Chondrocyte (in vitro differentiated cells): ENCODE measurements at regions not wholly inside any gene's neighbourhood (a gene's known extent, or its start where the extent isn't known, plus 50 kb on each side); places are given as distances from the start of the nearest gene placed in this dataset. TPM values are rescaled to one million over a fixed set of nuclear protein-coding genes. Genes with fewer than 3 reads are reported as not detected.
"Not testable (repeated sequence)": the region's sequence is repeated elsewhere in the genome, so short reads cannot be mapped to it uniquely, and the experiment has no call there.

Experiments
- DNase-seq: peaks from one replicate; pipeline ENCODE4 v3.0.0; 2021; ENCODE audit warnings: mixed read lengths, low spot score
- H3K27ac Mint-ChIP-seq: one replicate; pipeline ENCODE4 v1.8.0; 2021; ENCODE audit warnings: mild to moderate bottlenecking, moderate library complexity, mixed read lengths; ENCODE audit not compliant: unreplicated experiment
- H3K27me3 Mint-ChIP-seq: 2 replicates; pipeline ENCODE4 v1.8.0; 2021; ENCODE audit warnings: low read depth, mixed read lengths
- H3K36me3 Mint-ChIP-seq: 2 replicates; pipeline ENCODE4 v1.8.0; 2021; ENCODE audit warnings: low read depth, mixed read lengths
- H3K4me1 Mint-ChIP-seq: 2 replicates; pipeline ENCODE4 v1.8.0; 2021; ENCODE audit warnings: low read depth, mild to moderate bottlenecking, mixed read lengths
- H3K4me3 Mint-ChIP-seq: one replicate; pipeline ENCODE4 v1.8.0; 2021; ENCODE audit warnings: mild to moderate bottlenecking, moderate library complexity, mixed read lengths; ENCODE audit not compliant: unreplicated experiment
- H3K9me3 Mint-ChIP-seq: 2 replicates; pipeline ENCODE4 v1.8.0; 2021; ENCODE audit warnings: low read depth, mixed read lengths
- microRNA-seq: library from miRNA; unstranded; fragments of <30 nt; microRNA quantifications from one replicate; pipeline ENCODE4 v1.2.0, GENCODE V29; 2020; ENCODE audit warnings: borderline number of aligned reads

GRCh38 chr16:70058056-70058455 lies 56.1 kb upstream of the PDPR start:
- not testable (repeated sequence) for H3K27me3 Mint-ChIP-seq, H3K36me3 Mint-ChIP-seq, DNase-seq, H3K4me3 Mint-ChIP-seq, H3K9me3 Mint-ChIP-seq
- H3K4me1 Mint-ChIP-seq, result peaks cover 26% of the 10 kb centered on the region
- peak overlapping the region; percentile 63 for H3K27ac Mint-ChIP-seq

GRCh38 chr16:70059429-70059828 lies 54.7 kb upstream of the PDPR start:
- H3K9me3 Mint-ChIP-seq, H3K4me3 Mint-ChIP-seq, H3K27me3 Mint-ChIP-seq, H3K27ac Mint-ChIP-seq, H3K36me3 Mint-ChIP-seq, DNase-seq: not testable (repeated sequence)
- H3K4me1 Mint-ChIP-seq, result peaks cover 39% of the 10 kb centered on the region

GRCh38 chr16:70060521-70061027 lies 53.6 kb upstream of the PDPR start:
- H3K27me3 Mint-ChIP-seq, H3K4me3 Mint-ChIP-seq, H3K9me3 Mint-ChIP-seq, H3K27ac Mint-ChIP-seq, H3K36me3 Mint-ChIP-seq, DNase-seq: not testable (repeated sequence)
- peaks cover 39% of the 10 kb centered on the region for H3K4me1 Mint-ChIP-seq

GRCh38 chr16:70061671-70062218 lies 52.4 kb upstream of the PDPR start:
- H3K27ac Mint-ChIP-seq, H3K27me3 Mint-ChIP-seq: not testable (repeated sequence)

GRCh38 chr16:70062947-70063346 lies 51.2 kb upstream of the PDPR start:
- not testable (repeated sequence) for H3K27ac Mint-ChIP-seq, H3K4me3 Mint-ChIP-seq, H3K36me3 Mint-ChIP-seq, H3K9me3 Mint-ChIP-seq, H3K27me3 Mint-ChIP-seq, DNase-seq
- H3K4me1 Mint-ChIP-seq, result peaks cover 38% of the 10 kb centered on the region

More at GRCh38 chr16:70061671-70062218, 52.4 kb upstream of the PDPR start:
- peaks cover 40% of the 10 kb centered on the region for H3K4me1 Mint-ChIP-seq
- H3K36me3 Mint-ChIP-seq, H3K9me3 Mint-ChIP-seq, DNase-seq, H3K4me3 Mint-ChIP-seq: not testable (repeated sequence)

Small RNA genes in the stretch of these regions (microRNA-seq; reads per million reads assigned to microRNA genes)
- not detected for gene MIR1972-2
